Psoas muscle (tissue), 7 donors: ENCODE measurements at regions not wholly inside any gene's neighbourhood (a gene's known extent, or its start where the extent isn't known, plus 50 kb on each side); places are given as distances from the start of the nearest gene placed in this dataset.

ENCODE experiments used
- ATAC-seq, 4 donors: fragments of 200-7000 bp; cut with Tn5 transposase; one replicate each; pipeline ENCODE4 v1.9.1; 2020; ENCODE audit warnings: moderate library complexity in 3 of 4, mild to moderate bottlenecking in 2 of 4
- DNase-seq, 2 donors: peaks; one replicate each; pipeline ENCODE4 v3.0.0-alpha.2; 2020
- H3K27ac ChIP-seq: fragments of 200-600 bp; one replicate; pipeline ENCODE4 v1.8.0; 2022
- H3K27me3 ChIP-seq, 3 donors: fragments of 200-600 bp in 1 of 3; one replicate each; pipeline versions ENCODE4 v1.6.1 to v1.8.0; 2013 to 2022; ENCODE audit warnings: low read length in 2 of 3, mild to moderate bottlenecking in 2 of 3, moderate library complexity in 1 of 3; ENCODE audit not compliant: insufficient read depth in 3 of 3
- H3K36me3 ChIP-seq, 2 donors: fragments of 200-600 bp in 1 of 2; one replicate each; pipeline versions ENCODE4 v1.6.1 to v1.8.0; 2013 to 2022; ENCODE audit warnings: low read depth in 1 of 2, mild to moderate bottlenecking in 1 of 2, moderate library complexity in 1 of 2; ENCODE audit not compliant: insufficient read depth in 1 of 2
- H3K4me1 ChIP-seq: fragments of 200-600 bp; one replicate; pipeline ENCODE4 v1.8.0; 2022
- H3K4me3 ChIP-seq: fragments of 200-600 bp; one replicate; pipeline ENCODE4 v1.8.0; 2022; ENCODE audit warnings: mild to moderate bottlenecking
- H3K9me3 ChIP-seq: fragments of 200-600 bp; one replicate; pipeline ENCODE4 v1.8.0; 2022
- CTCF ChIP-seq: fragments of 200-600 bp; IDR thresholded peaks from one replicate; pipeline ENCODE4 v1.8.0; 2022; ENCODE audit warnings: antibody characterized with exemption
- WGBS, 3 donors: extraction: QIAGEN DNeasy Blood & Tissue Kit; methylation state at CpG; one replicate each; pipeline versions ENCODE4 v1.1.6 to v1.1.7; 2013; 5-methylcytosine and 5-hydroxymethylcytosine counted together
- intact Hi-C, 2 donors: fragments of 100-400 bp; cut with DNase I; formaldehyde crosslinking; loops; one replicate each; pipeline versions ENCODE4 v1.11.0 to v1.14.2; 2022
- donor health status: healthy with polysubstance abuse.
- donor health status: DM: no; HTN: no; CAD: no; lungs with moderate emphysema.
- donor health status: Bipolar disorder and iron deficiency.
- donor health status: healthy.
- donor health status: DM: yes; HTN: yes; CAD: no.
- donor health status: DM: no; HTN: no; CAD: no.
- donor health status: DM: yes; HTN: yes; CAD: no.

- Histone ChIP-seq H3K9me3 (no peaks in the 10 kb centered on the region), H3K27me3 (no peaks in the 10 kb centered on the region), H3K27ac (peak overlapping the region; percentile 39), H3K36me3 (peaks cover 0 to 6% of the 10 kb centered on the region in 2 donors), H3K4me1 (peaks cover 28% of the 10 kb centered on the region), H3K4me3 (no peak overlapping the region)
- intact Hi-C loops, result no loop called here
- DNase-seq (peak; percentile 41 to 67), ATAC-seq (peak; percentile 62 to 91 (median 73))
- 21 to 23% (median 22%) methylated on average over 9 of the region's 9 CpGs for WGBS, 3 donors
- no peak for TF ChIP-seq CTCF
Observed at GRCh38 chr14:95463171-95463901, 53.1 kb downstream of the SYNE3 start.

- 95 to 97% (median 95%) methylated on average over 10 of the region's 10 CpGs for WGBS, 3 donors
- Histone ChIP-seq H3K4me3 (no peak overlapping the region), H3K36me3 (peaks cover 0 to 6% of the 10 kb centered on the region in 2 donors), H3K9me3 (no peaks in the 10 kb centered on the region), H3K4me1 (peaks cover 28% of the 10 kb centered on the region), H3K27ac (no peak overlapping the region), H3K27me3 (no peaks in the 10 kb centered on the region)
- no peak for ATAC-seq
- DNase-seq, result no peak
- no peak for TF ChIP-seq CTCF
- intact Hi-C loops, result no loop called here
Observed at GRCh38 chr14:95462491-95462890, 54.0 kb downstream of the SYNE3 start.

GRCh38 chr14:95460647-95461478, 55.6 kb downstream of the SYNE3 start:
- intact Hi-C loops, result no loop called here
- ATAC-seq (peak; percentile 37 to 65 (median 47)), DNase-seq (peak in 1 of 2 donors; percentile 43)
- no peaks in the 10 kb centered on the region for H3K27me3 ChIP-seq
- no peak overlapping the region for H3K27ac ChIP-seq
- no peak for TF ChIP-seq CTCF
- 21 to 25% (median 24%) methylated on average over 29 of the region's 29 CpGs for WGBS, 3 donors
- peaks cover 28% of the 10 kb centered on the region for H3K4me1 ChIP-seq
- H3K4me3 ChIP-seq, result no peak overlapping the region
- no peaks in the 10 kb centered on the region for H3K9me3 ChIP-seq
- peaks cover 0 to under 1% of the 10 kb centered on the region in 2 donors for H3K36me3 ChIP-seq

GRCh38 chr14:95458906-95459305, 57.5 kb downstream of the SYNE3 start:
- H3K36me3 ChIP-seq, result peaks cover 0 to 15% of the 10 kb centered on the region in 2 donors

More at GRCh38 chr14:95458906-95459305, 57.5 kb downstream of the SYNE3 start:
- Histone ChIP-seq H3K4me1 (peaks cover 21% of the 10 kb centered on the region), H3K9me3 (no peaks in the 10 kb centered on the region), H3K27ac (no peak overlapping the region), H3K27me3 (no peaks in the 10 kb centered on the region), H3K4me3 (no peak overlapping the region)
- intact Hi-C loops, result no loop called here
- ATAC-seq (no peak), DNase-seq (no peak)
- 90 to 95% (median 94%) methylated on average over 3 of the region's 3 CpGs for WGBS, 3 donors
- TF ChIP-seq CTCF, result no peak
